ENCODE measurements at regions not wholly inside any gene's neighbourhood (a gene's known extent, or its start where the extent isn't known, plus 50 kb on each side); places are given as distances from the start of the nearest gene placed in this dataset.

GRCh38 chr22:48860557-48860956 is 967.1 kb downstream of the BRD1 start:
- Histone ChIP-seq H3K27me3 (replicated peaks; ENCODE audit: control insufficient read depth, insufficient read depth, low read length) (no peaks in the 10 kb centered on the region), H3K4me3 (replicated peaks; ENCODE audit: low read depth, low read length) (no peak overlapping the region), H3K36me3 (ENCODE audit: control insufficient read depth, insufficient read depth, low read length) (no peaks in the 10 kb centered on the region)
- TF ChIP-seq, protein P1, sequence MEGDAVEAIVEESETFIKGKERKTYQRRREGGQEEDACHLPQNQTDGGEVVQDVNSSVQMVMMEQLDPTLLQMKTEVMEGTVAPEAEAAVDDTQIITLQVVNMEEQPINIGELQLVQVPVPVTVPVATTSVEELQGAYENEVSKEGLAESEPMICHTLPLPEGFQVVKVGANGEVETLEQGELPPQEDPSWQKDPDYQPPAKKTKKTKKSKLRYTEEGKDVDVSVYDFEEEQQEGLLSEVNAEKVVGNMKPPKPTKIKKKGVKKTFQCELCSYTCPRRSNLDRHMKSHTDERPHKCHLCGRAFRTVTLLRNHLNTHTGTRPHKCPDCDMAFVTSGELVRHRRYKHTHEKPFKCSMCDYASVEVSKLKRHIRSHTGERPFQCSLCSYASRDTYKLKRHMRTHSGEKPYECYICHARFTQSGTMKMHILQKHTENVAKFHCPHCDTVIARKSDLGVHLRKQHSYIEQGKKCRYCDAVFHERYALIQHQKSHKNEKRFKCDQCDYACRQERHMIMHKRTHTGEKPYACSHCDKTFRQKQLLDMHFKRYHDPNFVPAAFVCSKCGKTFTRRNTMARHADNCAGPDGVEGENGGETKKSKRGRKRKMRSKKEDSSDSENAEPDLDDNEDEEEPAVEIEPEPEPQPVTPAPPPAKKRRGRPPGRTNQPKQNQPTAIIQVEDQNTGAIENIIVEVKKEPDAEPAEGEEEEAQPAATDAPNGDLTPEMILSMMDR (IDR thresholded peaks at IDR 0.05; ENCODE audit: insufficient read depth, low read length, poor library complexity, severe bottlenecking): no peak
- DNase-seq (ENCODE audit: extremely low read depth, insufficient read length): no peak

GRCh38 chr22:48858856-48859255 is 968.8 kb downstream of the BRD1 start:
- Histone ChIP-seq H3K4me3 (replicated peaks; ENCODE audit: low read depth, low read length) (no peak overlapping the region), H3K27me3 (replicated peaks; ENCODE audit: control insufficient read depth, insufficient read depth, low read length) (no peaks in the 10 kb centered on the region), H3K36me3 (ENCODE audit: control insufficient read depth, insufficient read depth, low read length) (no peaks in the 10 kb centered on the region)
- TF ChIP-seq, protein P1 (IDR thresholded peaks at IDR 0.05; ENCODE audit: insufficient read depth, low read length, poor library complexity, severe bottlenecking): no peak
- no peak for DNase-seq (ENCODE audit: extremely low read depth, insufficient read length)

DNA sequence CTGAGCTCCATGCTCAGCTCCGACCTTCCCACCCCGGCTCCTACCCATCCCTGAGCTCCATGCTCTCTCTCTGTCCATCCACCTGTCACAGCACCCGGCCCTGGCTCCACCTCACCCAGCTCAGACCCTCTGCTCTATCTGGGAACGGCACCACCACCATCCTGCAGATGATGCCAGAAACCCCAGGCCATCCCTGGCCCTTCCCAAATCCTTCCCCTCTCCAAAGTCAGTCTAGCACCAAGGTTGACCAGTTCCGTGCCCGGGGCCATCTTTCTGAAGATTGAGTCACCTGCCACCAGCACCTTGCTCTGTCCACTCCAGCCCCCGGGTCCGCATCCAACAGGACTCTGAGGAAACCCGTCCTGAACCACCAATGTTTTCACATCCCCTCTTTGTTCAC is 969.6 kb downstream of the BRD1 start:
- Histone ChIP-seq H3K36me3 (ENCODE audit: control insufficient read depth, insufficient read depth, low read length) (no peaks in the 10 kb centered on the region), H3K4me3 (replicated peaks; ENCODE audit: low read depth, low read length) (no peak overlapping the region), H3K27me3 (replicated peaks; ENCODE audit: control insufficient read depth, insufficient read depth, low read length) (no peaks in the 10 kb centered on the region)
- DNase-seq (ENCODE audit: extremely low read depth, insufficient read length): no peak
- TF ChIP-seq, protein P1 (IDR thresholded peaks at IDR 0.05; ENCODE audit: insufficient read depth, low read length, poor library complexity, severe bottlenecking): no peak

GRCh38 chr22:48857202-48857805 is 970.4 kb downstream of the BRD1 start:
- H3K27me3 ChIP-seq (replicated peaks; ENCODE audit: control insufficient read depth, insufficient read depth, low read length): no peaks in the 10 kb centered on the region
- TF ChIP-seq, protein P1 (IDR thresholded peaks at IDR 0.05; ENCODE audit: insufficient read depth, low read length, poor library complexity, severe bottlenecking): no peak
- H3K4me3 ChIP-seq (replicated peaks; ENCODE audit: low read depth, low read length): no peak overlapping the region
- H3K36me3 ChIP-seq (ENCODE audit: control insufficient read depth, insufficient read depth, low read length): no peaks in the 10 kb centered on the region
- DNase-seq (ENCODE audit: extremely low read depth, insufficient read length): no peak

DNA sequence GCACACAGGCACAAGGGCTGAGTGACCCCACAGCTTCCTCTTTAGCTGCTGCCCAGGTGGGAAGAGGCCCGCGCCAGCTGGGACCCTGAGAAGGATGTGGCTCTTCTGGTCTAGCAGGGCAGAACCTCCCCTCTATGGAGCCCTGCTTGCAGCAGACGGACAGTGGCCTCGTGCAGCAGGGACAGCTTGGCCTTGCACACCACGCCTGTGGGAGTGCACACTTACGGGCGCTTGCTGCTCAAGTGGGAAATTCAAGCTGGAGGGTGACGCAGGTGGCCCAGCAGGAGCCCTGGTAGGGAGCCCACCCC is 971.4 kb downstream of the BRD1 start:
- no peak overlapping the region for H3K4me3 ChIP-seq (replicated peaks; ENCODE audit: low read depth, low read length)
- H3K27me3 ChIP-seq (replicated peaks; ENCODE audit: control insufficient read depth, insufficient read depth, low read length): no peaks in the 10 kb centered on the region
- no peak for DNase-seq (ENCODE audit: extremely low read depth, insufficient read length)
- no peaks in the 10 kb centered on the region for H3K36me3 ChIP-seq (ENCODE audit: control insufficient read depth, insufficient read depth, low read length)
- TF ChIP-seq, protein P1 (IDR thresholded peaks at IDR 0.05; ENCODE audit: insufficient read depth, low read length, poor library complexity, severe bottlenecking): no peak
